Cardiac muscle cell (in vitro differentiated cells and primary cell): ENCODE measurements at regions not wholly inside any gene's neighbourhood (a gene's known extent, or its start where the extent isn't known, plus 50 kb on each side); places are given as distances from the start of the nearest gene placed in this dataset.

Source experiments
- DNase-seq, 2 donors: peaks; one replicate each; pipeline versions ENCODE4 v3.0.0 to v3.0.0-alpha.2; 2010 to 2017; ENCODE audit warnings: low read depth in 1 of 2, low spot score in 1 of 2
- H3K27ac ChIP-seq: fragments of 200-600 bp; sonication (generic); 2 replicates; pipeline ENCODE4 v1.5.1; 2016
- H3K27me3 ChIP-seq: fragments of 200-600 bp; sonication (generic); 2 replicates; pipeline ENCODE4 v1.6.0; 2016; ENCODE audit warnings: control low read depth
- H3K36me3 ChIP-seq: fragments of 200-600 bp; sonication (generic); 2 replicates; pipeline ENCODE4 v1.5.1; 2016; ENCODE audit warnings: control low read depth
- H3K4me1 ChIP-seq: fragments of 200-600 bp; sonication (generic); 2 replicates; pipeline ENCODE4 v1.8.1; 2017; ENCODE audit warnings: low read depth, mild to moderate bottlenecking, mixed run types
- H3K4me3 ChIP-seq: fragments of 200-600 bp; sonication (generic); 2 replicates; pipeline ENCODE4 v1.5.1; 2016; ENCODE audit warnings: mild to moderate bottlenecking
- H3K9me3 ChIP-seq: fragments of 200-600 bp; sonication (generic); 2 replicates; pipeline ENCODE4 v1.5.1; 2017; ENCODE audit warnings: low read depth, mild to moderate bottlenecking, control low read depth
- CTCF ChIP-seq: IDR thresholded peaks from 2 replicates; pipeline ENCODE4 v1.5.1; 2012; ENCODE audit warnings: low read depth, mild to moderate bottlenecking, low read length

- no peaks in the 10 kb centered on the region for H3K36me3 ChIP-seq
- no peaks in the 10 kb centered on the region for H3K9me3 ChIP-seq
- H3K4me1 ChIP-seq: no peaks in the 10 kb centered on the region
- no peak for TF ChIP-seq CTCF
- DNase-seq: no peak
- no peak overlapping the region for H3K4me3 ChIP-seq
- H3K27me3 ChIP-seq: no peaks in the 10 kb centered on the region
- H3K27ac ChIP-seq: no peak overlapping the region
These were observed 247.2 kb upstream of the ZNF804A start for GRCh38 chr2:184351126-184351525.

- no peak for TF ChIP-seq CTCF
- DNase-seq: no peak
- no peaks in the 10 kb centered on the region for H3K9me3 ChIP-seq
- no peaks in the 10 kb centered on the region for H3K36me3 ChIP-seq
- H3K4me1 ChIP-seq: no peaks in the 10 kb centered on the region
- H3K4me3 ChIP-seq: no peak overlapping the region
- no peak overlapping the region for H3K27ac ChIP-seq
- H3K27me3 ChIP-seq: no peaks in the 10 kb centered on the region
These were observed 241.3 kb upstream of the ZNF804A start for GRCh38 chr2:184357033-184357432.

- H3K27ac ChIP-seq: no peak overlapping the region
- no peaks in the 10 kb centered on the region for H3K4me1 ChIP-seq
- no peak for TF ChIP-seq CTCF
- no peaks in the 10 kb centered on the region for H3K27me3 ChIP-seq
- H3K36me3 ChIP-seq: no peaks in the 10 kb centered on the region
- no peak for DNase-seq
- no peak overlapping the region for H3K4me3 ChIP-seq
- no peaks in the 10 kb centered on the region for H3K9me3 ChIP-seq
These were observed 238.9 kb upstream of the ZNF804A start for GRCh38 chr2:184359379-184359778.

- peak in 1 of 2 donors; percentile 12 for DNase-seq
- no peaks in the 10 kb centered on the region for H3K27me3 ChIP-seq
- no peaks in the 10 kb centered on the region for H3K4me1 ChIP-seq
- H3K27ac ChIP-seq: no peak overlapping the region
- TF ChIP-seq CTCF: no peak
- H3K36me3 ChIP-seq: no peaks in the 10 kb centered on the region
- no peaks in the 10 kb centered on the region for H3K9me3 ChIP-seq
- H3K4me3 ChIP-seq: no peak overlapping the region
These were observed 235.1 kb upstream of the ZNF804A start for GRCh38 chr2:184363213-184363612.

- Histone ChIP-seq H3K9me3 (no peaks in the 10 kb centered on the region), H3K27me3 (no peaks in the 10 kb centered on the region), H3K27ac (no peak overlapping the region), H3K36me3 (no peaks in the 10 kb centered on the region), H3K4me3 (no peak overlapping the region), H3K4me1 (no peaks in the 10 kb centered on the region)
- no peak for TF ChIP-seq CTCF
- no peak for DNase-seq
These were observed 231.1 kb upstream of the ZNF804A start for GRCh38 chr2:184367211-184367610.

GRCh38 chr2:184369307-184369706, 229.0 kb upstream of the ZNF804A start:
- Histone ChIP-seq H3K4me3 (no peak overlapping the region), H3K9me3 (no peaks in the 10 kb centered on the region), H3K4me1 (no peaks in the 10 kb centered on the region), H3K27ac (no peak overlapping the region), H3K36me3 (no peaks in the 10 kb centered on the region), H3K27me3 (no peaks in the 10 kb centered on the region)
- no peak for DNase-seq
- no peak for TF ChIP-seq CTCF
